GM19395 (cell line): ENCODE measurements at regions not wholly inside any gene's neighbourhood (a gene's known extent, or its start where the extent isn't known, plus 50 kb on each side); places are given as distances from the start of the nearest gene placed in this dataset.

Experiments used
- ATAC-seq: cut with Tn5 transposase; IDR thresholded peaks from one replicate; pipeline ENCODE4 v1.9.1; 2021; ENCODE audit warnings: mild to moderate bottlenecking, moderate library complexity; ENCODE audit not compliant: unreplicated experiment

GRCh38 chr5:22910523-22910922, 57.4 kb upstream of the CDH12 start:
- ATAC-seq, result no peak

GRCh38 chr5:22908586-22908985, 55.4 kb upstream of the CDH12 start:
- no peak for ATAC-seq

GRCh38 chr5:22908129-22908528, 55.0 kb upstream of the CDH12 start:
- no peak for ATAC-seq
